ENCODE measurements at regions not wholly inside any gene's neighbourhood (a gene's known extent, or its start where the extent isn't known, plus 50 kb on each side); places are given as distances from the start of the nearest gene placed in this dataset.

- TF ChIP-seq RFX5 (IDR thresholded peaks at IDR 0.05; ENCODE audit: borderline replicate concordance, low read depth, low read length) = no peak
- TF ChIP-seq JUN (IDR thresholded peaks at IDR 0.05; ENCODE audit: low read depth, low read length) = no peak
Measured at GRCh38 chr1:36693161-36693525, 210.4 kb upstream of the CSF3R start (continued).

Data from H1 (cell line).